Omental fat pad (tissue), 3 donors: ENCODE measurements at regions not wholly inside any gene's neighbourhood (a gene's known extent, or its start where the extent isn't known, plus 50 kb on each side); places are given as distances from the start of the nearest gene placed in this dataset.

ENCODE experiments used
- ATAC-seq: fragments of 150-250 bp; one replicate; pipeline ENCODE4 v1.9.1; 2016; ENCODE audit warnings: mild to moderate bottlenecking, moderate library complexity; ENCODE audit not compliant: low FRiP score
- DNase-seq: peaks from one replicate; pipeline ENCODE4 v3.0.0-alpha.2; 2019; ENCODE audit warnings: low spot score
- TF ChIP-seq, protein P1 (sequence below), 3 donors: fragments of 450-650 bp; IDR thresholded peaks; one replicate each; pipeline ENCODE4 v1.5.1; 2016 to 2017; ENCODE audit warnings: antibody characterized with exemption in 3 of 3, mild to moderate bottlenecking in 3 of 3, moderate library complexity in 2 of 3

GRCh38 chr18:53894675-53895442 lies 329.6 kb downstream of the MBD2 start:
- DNase-seq, result no peak
- no peak for ATAC-seq
- TF ChIP-seq, protein P1, sequence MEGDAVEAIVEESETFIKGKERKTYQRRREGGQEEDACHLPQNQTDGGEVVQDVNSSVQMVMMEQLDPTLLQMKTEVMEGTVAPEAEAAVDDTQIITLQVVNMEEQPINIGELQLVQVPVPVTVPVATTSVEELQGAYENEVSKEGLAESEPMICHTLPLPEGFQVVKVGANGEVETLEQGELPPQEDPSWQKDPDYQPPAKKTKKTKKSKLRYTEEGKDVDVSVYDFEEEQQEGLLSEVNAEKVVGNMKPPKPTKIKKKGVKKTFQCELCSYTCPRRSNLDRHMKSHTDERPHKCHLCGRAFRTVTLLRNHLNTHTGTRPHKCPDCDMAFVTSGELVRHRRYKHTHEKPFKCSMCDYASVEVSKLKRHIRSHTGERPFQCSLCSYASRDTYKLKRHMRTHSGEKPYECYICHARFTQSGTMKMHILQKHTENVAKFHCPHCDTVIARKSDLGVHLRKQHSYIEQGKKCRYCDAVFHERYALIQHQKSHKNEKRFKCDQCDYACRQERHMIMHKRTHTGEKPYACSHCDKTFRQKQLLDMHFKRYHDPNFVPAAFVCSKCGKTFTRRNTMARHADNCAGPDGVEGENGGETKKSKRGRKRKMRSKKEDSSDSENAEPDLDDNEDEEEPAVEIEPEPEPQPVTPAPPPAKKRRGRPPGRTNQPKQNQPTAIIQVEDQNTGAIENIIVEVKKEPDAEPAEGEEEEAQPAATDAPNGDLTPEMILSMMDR (IDR thresholded peaks at IDR 0.05), result no peak

DNA sequence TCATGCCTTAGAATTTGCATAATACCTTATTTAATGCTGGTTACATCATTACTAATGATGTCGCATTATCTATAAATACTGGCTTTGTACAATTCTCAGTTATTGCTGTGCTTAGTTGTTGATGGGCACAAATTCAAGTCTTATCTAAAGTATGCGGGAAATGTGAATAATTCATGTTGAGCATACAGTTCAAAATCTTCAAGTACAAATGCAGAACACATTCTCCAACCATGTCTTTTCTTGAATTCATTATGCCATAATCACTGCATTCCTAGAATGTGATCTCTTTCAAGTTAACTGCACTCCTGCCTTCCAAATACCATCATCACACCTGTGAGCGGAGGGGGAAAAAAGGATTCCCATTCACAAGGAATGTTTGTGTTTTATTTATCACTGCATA lies 337.0 kb downstream of the MBD2 start:
- no peak for DNase-seq
- TF ChIP-seq, protein P1 (IDR thresholded peaks at IDR 0.05), result no peak
- no peak for ATAC-seq

GRCh38 chr18:53886058-53886457 lies 338.4 kb downstream of the MBD2 start:
- TF ChIP-seq, protein P1 (IDR thresholded peaks at IDR 0.05), result no peak
- no peak for DNase-seq
- peak; percentile 49 for ATAC-seq

DNA sequence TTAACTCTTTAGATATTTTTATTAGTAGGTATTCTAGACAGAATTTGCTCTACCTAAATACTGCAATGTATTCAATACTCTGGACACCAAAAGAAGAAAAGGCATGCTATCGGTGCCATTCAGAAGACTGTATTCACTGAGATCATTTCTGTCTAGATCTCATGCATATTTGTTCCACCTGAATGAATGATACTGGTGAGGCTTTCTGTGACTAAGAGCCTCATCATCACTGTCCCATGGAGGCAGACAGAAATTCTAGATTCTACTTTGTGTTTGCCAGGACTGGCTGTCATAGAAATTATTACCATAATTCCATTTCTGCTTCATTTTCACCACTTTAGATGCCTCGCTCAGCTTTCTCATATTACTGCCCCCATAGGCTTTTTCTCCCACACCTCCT lies 340.7 kb downstream of the MBD2 start:
- DNase-seq (no peak), ATAC-seq (no peak)
- TF ChIP-seq, protein P1 (IDR thresholded peaks at IDR 0.05), result no peak

DNA sequence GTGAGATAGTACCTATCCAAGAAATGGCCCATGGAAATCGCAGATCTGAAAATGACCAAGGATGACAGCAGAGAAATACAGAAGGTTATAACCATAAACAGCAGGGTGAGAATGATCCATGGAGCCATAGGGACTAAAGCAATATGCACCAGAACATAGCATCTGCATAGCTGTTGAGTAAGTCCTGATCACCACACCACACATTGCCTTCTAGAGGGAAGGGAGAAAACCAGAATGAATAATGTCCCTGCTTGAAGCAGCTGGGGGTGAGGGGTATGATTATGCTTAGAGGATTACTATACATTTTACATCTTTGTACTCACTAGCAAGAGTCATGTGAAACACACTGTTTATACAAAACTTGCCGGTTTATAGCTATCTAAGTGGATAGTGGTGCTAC lies 350.4 kb downstream of the MBD2 start:
- no peak for ATAC-seq
- no peak for DNase-seq
- TF ChIP-seq, protein P1 (IDR thresholded peaks at IDR 0.05), result no peak

DNA sequence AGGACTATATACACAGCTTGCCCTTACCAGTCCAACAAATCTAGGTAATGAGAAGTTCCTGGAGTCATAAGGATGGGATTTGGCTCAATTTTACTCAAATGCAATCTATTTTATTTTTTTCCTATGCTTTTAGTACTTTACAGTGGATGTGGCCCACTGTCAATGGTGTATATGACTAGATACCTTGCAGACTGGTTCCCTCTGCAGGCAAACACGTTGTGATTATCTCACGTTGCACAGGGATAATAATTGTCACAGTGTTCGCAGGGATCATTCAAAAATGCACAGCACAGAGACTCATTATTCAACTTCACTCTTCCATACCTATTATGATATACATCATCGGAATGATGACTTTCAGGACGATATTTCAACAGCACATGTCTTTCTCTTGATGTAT lies 359.7 kb downstream of the MBD2 start:
- ATAC-seq (no peak), DNase-seq (no peak)
- TF ChIP-seq, protein P1 (IDR thresholded peaks at IDR 0.05), result no peak

DNA sequence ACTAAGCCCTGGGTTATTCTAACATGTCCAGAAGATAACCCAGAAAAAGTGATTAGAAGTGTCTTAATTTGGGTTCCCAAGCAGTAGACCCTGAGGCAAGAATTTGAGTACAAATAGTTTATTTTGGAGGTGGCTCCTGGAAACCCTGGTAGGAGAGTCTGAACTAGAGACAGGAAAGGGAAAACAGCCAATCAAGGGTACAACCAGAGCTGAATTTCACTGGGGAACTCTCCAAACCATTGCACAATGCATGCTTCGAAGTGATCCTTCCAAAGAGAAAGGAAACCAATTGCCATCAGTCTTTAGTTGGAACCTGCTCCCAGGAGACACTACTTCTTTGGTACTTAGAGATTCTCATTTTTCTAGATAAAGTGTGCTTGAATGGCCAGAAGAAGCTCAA lies 361.5 kb downstream of the MBD2 start:
- ATAC-seq (no peak), DNase-seq (no peak)
- TF ChIP-seq, protein P1 (IDR thresholded peaks at IDR 0.05), result no peak
